ENCODE measurements at regions not wholly inside any gene's neighbourhood (a gene's known extent, or its start where the extent isn't known, plus 50 kb on each side); places are given as distances from the start of the nearest gene placed in this dataset.

DNA sequence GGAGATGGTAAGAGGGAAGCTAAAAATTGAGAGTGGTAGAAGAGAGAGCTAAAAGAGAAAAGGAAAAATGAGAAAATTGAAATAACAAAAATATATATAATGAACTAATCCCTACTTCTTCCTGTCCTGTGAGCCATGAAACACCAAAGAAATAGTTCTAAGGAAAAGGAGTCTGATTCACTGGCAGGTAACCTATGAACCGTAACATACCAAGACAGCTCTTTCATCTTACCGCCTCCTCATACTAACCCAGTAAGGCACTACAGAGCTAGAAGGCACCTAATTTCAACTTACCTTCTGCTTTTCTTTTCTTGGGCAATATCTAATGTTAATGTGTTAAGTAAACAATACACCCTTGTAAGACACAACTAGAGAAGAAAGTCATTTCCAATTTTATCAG lies 297.7 kb upstream of the DIAPH2 start:
- no peaks in the 10 kb centered on the region for H3K4me1 ChIP-seq (ENCODE audit: insufficient read depth, poor library complexity, severe bottlenecking)
- no peak overlapping the region for H3K27ac ChIP-seq (ENCODE audit: poor library complexity, severe bottlenecking)
- TF ChIP-seq, protein P1, sequence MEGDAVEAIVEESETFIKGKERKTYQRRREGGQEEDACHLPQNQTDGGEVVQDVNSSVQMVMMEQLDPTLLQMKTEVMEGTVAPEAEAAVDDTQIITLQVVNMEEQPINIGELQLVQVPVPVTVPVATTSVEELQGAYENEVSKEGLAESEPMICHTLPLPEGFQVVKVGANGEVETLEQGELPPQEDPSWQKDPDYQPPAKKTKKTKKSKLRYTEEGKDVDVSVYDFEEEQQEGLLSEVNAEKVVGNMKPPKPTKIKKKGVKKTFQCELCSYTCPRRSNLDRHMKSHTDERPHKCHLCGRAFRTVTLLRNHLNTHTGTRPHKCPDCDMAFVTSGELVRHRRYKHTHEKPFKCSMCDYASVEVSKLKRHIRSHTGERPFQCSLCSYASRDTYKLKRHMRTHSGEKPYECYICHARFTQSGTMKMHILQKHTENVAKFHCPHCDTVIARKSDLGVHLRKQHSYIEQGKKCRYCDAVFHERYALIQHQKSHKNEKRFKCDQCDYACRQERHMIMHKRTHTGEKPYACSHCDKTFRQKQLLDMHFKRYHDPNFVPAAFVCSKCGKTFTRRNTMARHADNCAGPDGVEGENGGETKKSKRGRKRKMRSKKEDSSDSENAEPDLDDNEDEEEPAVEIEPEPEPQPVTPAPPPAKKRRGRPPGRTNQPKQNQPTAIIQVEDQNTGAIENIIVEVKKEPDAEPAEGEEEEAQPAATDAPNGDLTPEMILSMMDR (IDR thresholded peaks at IDR 0.05; ENCODE audit: poor library complexity, severe bottlenecking): no peak
- no peak for DNase-seq (ENCODE audit: low spot score)
- H3K36me3 ChIP-seq (ENCODE audit: low read depth): no peaks in the 10 kb centered on the region
- no peak overlapping the region for H3K4me3 ChIP-seq (ENCODE audit: severe bottlenecking)
- H3K27me3 ChIP-seq (ENCODE audit: insufficient read depth, poor library complexity, severe bottlenecking): no peaks in the 10 kb centered on the region
- ATAC-seq (ENCODE audit: low read depth): no peak
- no peaks in the 10 kb centered on the region for H3K9me3 ChIP-seq (ENCODE audit: severe bottlenecking)

DNA sequence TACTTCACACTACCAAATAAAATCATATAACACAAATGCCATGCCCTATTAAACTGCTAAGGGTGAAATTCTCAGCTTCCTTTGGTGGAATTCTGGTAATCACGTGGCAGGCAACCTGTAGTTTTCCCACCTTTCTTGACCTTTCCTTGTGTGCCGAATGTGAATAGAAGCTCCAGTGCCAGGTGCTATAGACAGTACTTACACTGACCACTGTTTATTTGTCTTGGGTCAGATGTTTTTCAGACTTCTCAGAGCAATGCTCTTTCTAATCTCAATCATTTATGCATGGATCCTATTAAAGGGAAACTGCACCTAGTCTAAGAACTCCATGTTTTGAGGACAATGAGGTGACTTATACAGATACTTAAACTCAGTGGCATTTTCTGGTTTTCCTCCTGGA lies 296.8 kb upstream of the DIAPH2 start:
- no peak overlapping the region for H3K27ac ChIP-seq (ENCODE audit: poor library complexity, severe bottlenecking)
- no peak overlapping the region for H3K4me3 ChIP-seq (ENCODE audit: severe bottlenecking)
- ATAC-seq (ENCODE audit: low read depth) (no peak), DNase-seq (ENCODE audit: low spot score) (no peak)
- no peaks in the 10 kb centered on the region for H3K36me3 ChIP-seq (ENCODE audit: low read depth)
- H3K27me3 ChIP-seq (ENCODE audit: insufficient read depth, poor library complexity, severe bottlenecking): no peaks in the 10 kb centered on the region
- no peaks in the 10 kb centered on the region for H3K9me3 ChIP-seq (ENCODE audit: severe bottlenecking)
- H3K4me1 ChIP-seq (ENCODE audit: insufficient read depth, poor library complexity, severe bottlenecking): no peaks in the 10 kb centered on the region
- TF ChIP-seq, protein P1 (IDR thresholded peaks at IDR 0.05; ENCODE audit: poor library complexity, severe bottlenecking): no peak

GRCh38 chrX:96389281-96390047 lies 295.2 kb upstream of the DIAPH2 start:
- no peaks in the 10 kb centered on the region for H3K27me3 ChIP-seq (ENCODE audit: insufficient read depth, poor library complexity, severe bottlenecking)
- no peak for DNase-seq (ENCODE audit: low spot score)
- H3K9me3 ChIP-seq (ENCODE audit: severe bottlenecking): no peaks in the 10 kb centered on the region
- no peaks in the 10 kb centered on the region for H3K4me1 ChIP-seq (ENCODE audit: insufficient read depth, poor library complexity, severe bottlenecking)
- TF ChIP-seq, protein P1 (IDR thresholded peaks at IDR 0.05; ENCODE audit: poor library complexity, severe bottlenecking): no peak
- no peak for ATAC-seq (ENCODE audit: low read depth)
- no peak overlapping the region for H3K4me3 ChIP-seq (ENCODE audit: severe bottlenecking)
- H3K36me3 ChIP-seq (ENCODE audit: low read depth): no peaks in the 10 kb centered on the region
- no peak overlapping the region for H3K27ac ChIP-seq (ENCODE audit: poor library complexity, severe bottlenecking)

GRCh38 chrX:96394598-96394997 lies 290.0 kb upstream of the DIAPH2 start:
- Histone ChIP-seq H3K4me3 (ENCODE audit: severe bottlenecking) (no peak overlapping the region), H3K4me1 (ENCODE audit: insufficient read depth, poor library complexity, severe bottlenecking) (no peaks in the 10 kb centered on the region), H3K9me3 (ENCODE audit: severe bottlenecking) (no peaks in the 10 kb centered on the region), H3K27ac (ENCODE audit: poor library complexity, severe bottlenecking) (no peak overlapping the region), H3K27me3 (ENCODE audit: insufficient read depth, poor library complexity, severe bottlenecking) (no peaks in the 10 kb centered on the region), H3K36me3 (ENCODE audit: low read depth) (no peaks in the 10 kb centered on the region)
- TF ChIP-seq, protein P1 (IDR thresholded peaks at IDR 0.05; ENCODE audit: poor library complexity, severe bottlenecking): no peak
- ATAC-seq (ENCODE audit: low read depth) (no peak), DNase-seq (ENCODE audit: low spot score) (no peak)

- H3K4me3 ChIP-seq (ENCODE audit: severe bottlenecking): no peak overlapping the region
- H3K27me3 ChIP-seq (ENCODE audit: insufficient read depth, poor library complexity, severe bottlenecking): no peaks in the 10 kb centered on the region
- DNase-seq (ENCODE audit: low spot score) (no peak), ATAC-seq (ENCODE audit: low read depth) (no peak)
- no peaks in the 10 kb centered on the region for H3K4me1 ChIP-seq (ENCODE audit: insufficient read depth, poor library complexity, severe bottlenecking)
- no peaks in the 10 kb centered on the region for H3K36me3 ChIP-seq (ENCODE audit: low read depth)
- H3K9me3 ChIP-seq (ENCODE audit: severe bottlenecking): no peaks in the 10 kb centered on the region
- no peak overlapping the region for H3K27ac ChIP-seq (ENCODE audit: poor library complexity, severe bottlenecking)
- TF ChIP-seq, protein P1 (IDR thresholded peaks at IDR 0.05; ENCODE audit: poor library complexity, severe bottlenecking): no peak
Measured at GRCh38 chrX:96403446-96403845, 281.2 kb upstream of the DIAPH2 start.

All from RWPE2 (cell line).